SK-N-SH treated with all-trans-retinoic acid at 6 μM for 48 hours (cell line): ENCODE measurements at regions not wholly inside any gene's neighbourhood (a gene's known extent, or its start where the extent isn't known, plus 50 kb on each side); places are given as distances from the start of the nearest gene placed in this dataset.

Experiments used
- ATAC-seq: fragments of 200-7000 bp; cut with Tn5 transposase; 3 replicates; pipeline ENCODE4 v1.9.1; 2020; ENCODE audit warnings: mild to moderate bottlenecking, moderate library complexity
- ESRRG ChIP-seq: fragments of 250-450 bp; sonication (Bioruptor Pico); IDR thresholded peaks from 2 replicates; pipeline ENCODE4 v1.6.1; 2021; ENCODE audit warnings: mild to moderate bottlenecking
- GLIS3 ChIP-seq: fragments of 250-450 bp; sonication (Bioruptor Pico); IDR thresholded peaks from 2 replicates; pipeline ENCODE4 v1.5.0; 2020; ENCODE audit warnings: mild to moderate bottlenecking, moderate library complexity
- ISL1 ChIP-seq: fragments of 250-450 bp; sonication (Bioruptor Pico); IDR thresholded peaks from 2 replicates; pipeline ENCODE4 v2.1.2; 2022; ENCODE audit warnings: mild to moderate bottlenecking, moderate library complexity
- OSR1 ChIP-seq: fragments of 250-450 bp; sonication (Bioruptor Pico); IDR thresholded peaks from 2 replicates; pipeline ENCODE4 v1.8.0; 2022; ENCODE audit warnings: moderate library complexity, mild to moderate bottlenecking, inconsistent platforms
- POU6F1 ChIP-seq: fragments of 250-450 bp; sonication (Bioruptor Pico); IDR thresholded peaks from 2 replicates; pipeline ENCODE4 v1.8.0; 2021; ENCODE audit warnings: low read depth, mild to moderate bottlenecking, moderate library complexity, borderline replicate concordance
- PPARA ChIP-seq: fragments of 250-450 bp; sonication (Bioruptor Pico); IDR thresholded peaks from 2 replicates; pipeline ENCODE4 v1.5.0; 2020; ENCODE audit warnings: mild to moderate bottlenecking, borderline replicate concordance
- RARB ChIP-seq: fragments of 250-450 bp; sonication (Bioruptor Pico); IDR thresholded peaks from 2 replicates; pipeline ENCODE4 v1.8.0; 2021; ENCODE audit warnings: mild to moderate bottlenecking, moderate library complexity
- SNAI2 ChIP-seq: fragments of 250-450 bp; sonication (Bioruptor Pico); IDR thresholded peaks from 2 replicates; pipeline ENCODE4 v1.5.0; 2020; ENCODE audit warnings: mild to moderate bottlenecking, moderate library complexity
- TCF4 ChIP-seq: fragments of 250-450 bp; sonication (Bioruptor Pico); IDR thresholded peaks from 2 replicates; pipeline ENCODE4 v1.8.0; 2021; ENCODE audit warnings: mild to moderate bottlenecking, moderate library complexity, borderline replicate concordance
- TOX ChIP-seq: fragments of 250-450 bp; sonication (Bioruptor Pico); IDR thresholded peaks from 2 replicates; pipeline ENCODE4 v1.8.0; 2021; ENCODE audit warnings: mild to moderate bottlenecking, moderate library complexity, borderline replicate concordance
- TSHZ2 ChIP-seq: fragments of 250-450 bp; sonication (Bioruptor Pico); IDR thresholded peaks from 2 replicates; pipeline ENCODE4 v1.5.0; 2020; ENCODE audit warnings: mild to moderate bottlenecking, moderate library complexity
- ZFP3 ChIP-seq: fragments of 250-450 bp; sonication (Bioruptor Pico); IDR thresholded peaks from 2 replicates; pipeline ENCODE4 v1.5.0; 2020; ENCODE audit warnings: mild to moderate bottlenecking, moderate library complexity
- ZFP30 ChIP-seq: fragments of 450-650 bp; formaldehyde crosslinking; IDR thresholded peaks from 2 replicates; pipeline ENCODE4 v1.5.0; 2022; ENCODE audit warnings: mild to moderate bottlenecking, moderate library complexity
- ZNF70 ChIP-seq: fragments of 450-650 bp; formaldehyde crosslinking; IDR thresholded peaks from 2 replicates; pipeline ENCODE4 v1.5.0; 2020; ENCODE audit warnings: mild to moderate bottlenecking, moderate library complexity
- ZNF8 ChIP-seq: fragments of 450-650 bp; formaldehyde crosslinking; IDR thresholded peaks from 2 replicates; pipeline ENCODE4 v1.5.0; 2020; ENCODE audit warnings: mild to moderate bottlenecking, moderate library complexity
- TF ChIP-seq, protein P1 (sequence below): fragments of 250-450 bp; sonication (Bioruptor Pico); IDR thresholded peaks from 2 replicates; pipeline ENCODE4 v1.5.1; 2020; ENCODE audit warnings: low read depth, mild to moderate bottlenecking, moderate library complexity
- TF ChIP-seq, protein P2 (sequence below): fragments of 250-450 bp; sonication (Bioruptor Pico); IDR thresholded peaks from 2 replicates; pipeline ENCODE4 v1.5.1; 2021; ENCODE audit warnings: mild to moderate bottlenecking, moderate library complexity

- ATAC-seq = no peak
- TF ChIP-seq PPARA (CRISPR knock-in tag) (no peak), ZNF8 (CRISPR knock-in tag) (no peak), SNAI2 (CRISPR knock-in tag) (no peak), TOX (CRISPR knock-in tag) (no peak), ZFP3 (no peak), POU6F1 (CRISPR knock-in tag) (no peak), TCF4 (CRISPR knock-in tag) (no peak), GLIS3 (no peak), TSHZ2 (CRISPR knock-in tag) (no peak)
- TF ChIP-seq, protein P1, sequence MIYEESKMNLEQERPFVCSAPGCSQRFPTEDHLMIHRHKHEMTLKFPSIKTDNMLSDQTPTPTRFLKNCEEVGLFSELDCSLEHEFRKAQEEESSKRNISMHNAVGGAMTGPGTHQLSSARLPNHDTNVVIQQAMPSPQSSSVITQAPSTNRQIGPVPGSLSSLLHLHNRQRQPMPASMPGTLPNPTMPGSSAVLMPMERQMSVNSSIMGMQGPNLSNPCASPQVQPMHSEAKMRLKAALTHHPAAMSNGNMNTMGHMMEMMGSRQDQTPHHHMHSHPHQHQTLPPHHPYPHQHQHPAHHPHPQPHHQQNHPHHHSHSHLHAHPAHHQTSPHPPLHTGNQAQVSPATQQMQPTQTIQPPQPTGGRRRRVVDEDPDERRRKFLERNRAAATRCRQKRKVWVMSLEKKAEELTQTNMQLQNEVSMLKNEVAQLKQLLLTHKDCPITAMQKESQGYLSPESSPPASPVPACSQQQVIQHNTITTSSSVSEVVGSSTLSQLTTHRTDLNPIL (CRISPR knock-in tag) = no peak
- TF ChIP-seq, protein P2, sequence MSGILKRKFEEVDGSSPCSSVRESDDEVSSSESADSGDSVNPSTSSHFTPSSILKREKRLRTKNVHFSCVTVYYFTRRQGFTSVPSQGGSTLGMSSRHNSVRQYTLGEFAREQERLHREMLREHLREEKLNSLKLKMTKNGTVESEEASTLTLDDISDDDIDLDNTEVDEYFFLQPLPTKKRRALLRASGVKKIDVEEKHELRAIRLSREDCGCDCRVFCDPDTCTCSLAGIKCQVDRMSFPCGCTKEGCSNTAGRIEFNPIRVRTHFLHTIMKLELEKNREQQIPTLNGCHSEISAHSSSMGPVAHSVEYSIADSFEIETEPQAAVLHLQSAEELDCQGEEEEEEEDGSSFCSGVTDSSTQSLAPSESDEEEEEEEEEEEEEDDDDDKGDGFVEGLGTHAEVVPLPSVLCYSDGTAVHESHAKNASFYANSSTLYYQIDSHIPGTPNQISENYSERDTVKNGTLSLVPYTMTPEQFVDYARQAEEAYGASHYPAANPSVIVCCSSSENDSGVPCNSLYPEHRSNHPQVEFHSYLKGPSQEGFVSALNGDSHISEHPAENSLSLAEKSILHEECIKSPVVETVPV = no peak
Measured at GRCh38 chr2:225837328-225837727, 437.8 kb downstream of the NYAP2 start.

DNA sequence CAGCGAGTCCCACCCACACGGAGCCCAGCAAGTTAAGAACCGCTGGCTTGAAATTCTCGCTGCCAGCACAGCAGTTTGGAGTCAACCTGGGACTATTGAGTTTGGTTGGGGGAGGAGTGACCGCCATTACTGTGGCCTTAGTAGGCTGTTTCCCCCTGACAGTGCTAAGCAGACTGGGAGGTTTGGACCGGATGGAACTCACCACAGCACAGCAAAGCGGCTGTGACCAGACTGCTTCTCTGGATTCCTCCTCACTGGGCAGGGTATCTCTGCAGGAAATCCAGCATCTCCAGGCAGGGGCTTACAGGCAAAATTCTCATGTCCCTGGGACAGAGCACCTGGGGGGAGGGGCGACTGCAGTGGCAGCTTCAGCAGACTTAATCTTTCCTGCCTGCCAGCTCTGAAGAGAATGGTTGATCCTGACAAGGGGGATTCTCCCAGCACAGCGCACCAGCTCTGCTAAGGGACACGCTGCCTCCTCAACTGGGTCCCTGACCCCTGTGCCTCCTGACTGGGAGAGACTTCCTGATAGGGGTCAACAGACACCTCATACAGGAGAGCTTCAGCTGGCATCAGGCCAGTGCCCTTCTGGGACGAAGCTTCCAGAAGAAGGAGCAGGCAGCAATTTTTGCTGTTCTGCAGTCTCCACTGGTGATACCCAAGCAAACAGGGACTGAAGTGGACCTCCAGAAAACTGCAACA is 425.4 kb downstream of the NYAP2 start:
- TF ChIP-seq GLIS3 (no peak), RARB (no peak), ZFP3 (no peak), ESRRG (CRISPR knock-in tag) (no peak), ZFP30 (CRISPR knock-in tag) (no peak), ISL1 (CRISPR knock-in tag) (no peak), OSR1 (CRISPR knock-in tag) (no peak), ZNF8 (CRISPR knock-in tag) (no peak), POU6F1 (CRISPR knock-in tag) (no peak)
- TF ChIP-seq, protein P2 = no peak
- no peak for ATAC-seq

DNA sequence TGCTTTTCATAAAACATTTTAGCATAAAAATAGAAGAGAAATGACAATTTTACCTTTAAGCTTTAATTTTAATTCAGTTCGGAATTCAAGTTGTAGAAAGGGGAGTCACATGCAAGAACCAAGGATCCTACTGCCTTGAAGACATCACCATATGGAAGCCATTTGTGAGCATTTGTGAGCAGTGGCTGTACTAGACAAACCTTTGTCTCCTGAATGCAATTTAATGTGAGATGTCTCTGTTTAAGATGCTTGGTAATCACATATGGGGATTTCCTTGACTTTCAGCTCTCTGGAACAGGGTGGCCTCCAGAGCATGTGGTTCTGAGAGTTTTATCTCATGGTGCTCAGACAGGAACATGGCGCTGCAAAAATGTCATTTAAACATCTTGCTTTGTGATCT is 421.8 kb downstream of the NYAP2 start:
- no peak for ATAC-seq
- no peak for TF ChIP-seq PPARA (CRISPR knock-in tag)
- TF ChIP-seq ZFP3 = no peak
- no peak for TF ChIP-seq RARB
- no peak for TF ChIP-seq TCF4 (CRISPR knock-in tag)

GRCh38 chr2:225820826-225821225 is 421.3 kb downstream of the NYAP2 start:
- no peak for ATAC-seq
- TF ChIP-seq TOX (CRISPR knock-in tag) (no peak), TSHZ2 (CRISPR knock-in tag) (no peak), TCF4 (CRISPR knock-in tag) (no peak), PPARA (CRISPR knock-in tag) (no peak), ZNF70 (CRISPR knock-in tag) (no peak), POU6F1 (CRISPR knock-in tag) (no peak)
- TF ChIP-seq, protein P2 = no peak
